ACC112 (cell line): ENCODE measurements at regions not wholly inside any gene's neighbourhood (a gene's known extent, or its start where the extent isn't known, plus 50 kb on each side); places are given as distances from the start of the nearest gene placed in this dataset.

Source experiments
- H2AFZ ChIP-seq: fragments of 200-600 bp; sonication (generic); one replicate; pipeline ENCODE4 v1.6.0; 2017; ENCODE audit warnings: antibody characterized with exemption, low read length; ENCODE audit not compliant: unreplicated experiment
- H3K27ac ChIP-seq: fragments of 200-600 bp; sonication (generic); 2 replicates; pipeline ENCODE4 v1.5.1; 2014; ENCODE audit warnings: low read depth, mild to moderate bottlenecking, antibody characterized with exemption, low read length, moderate library complexity
- H3K27me3 ChIP-seq: fragments of 200-600 bp; sonication (generic); 2 replicates; pipeline ENCODE4 v1.6.1; 2014; ENCODE audit warnings: mild to moderate bottlenecking, antibody characterized with exemption, low read length, moderate library complexity, mixed read lengths; ENCODE audit not compliant: insufficient read depth
- H3K36me3 ChIP-seq: fragments of 200-600 bp; sonication (generic); 2 replicates; pipeline ENCODE4 v1.6.1; 2016; ENCODE audit warnings: mild to moderate bottlenecking, antibody characterized with exemption, low read length, moderate library complexity, mixed read lengths; ENCODE audit not compliant: insufficient read depth
- H3K4me1 ChIP-seq: fragments of 200-600 bp; sonication (generic); one replicate; pipeline ENCODE4 v1.6.1; 2016; ENCODE audit warnings: low read length, mixed read lengths; ENCODE audit not compliant: insufficient read depth, unreplicated experiment, control insufficient read depth
- H3K4me3 ChIP-seq: fragments of 200-600 bp; sonication (generic); 2 replicates; pipeline ENCODE4 v1.5.1; 2014; ENCODE audit warnings: mild to moderate bottlenecking, low read depth, low read length
- H3K79me2 ChIP-seq: fragments of 200-600 bp; sonication (generic); one replicate; pipeline ENCODE4 v1.6.0; 2016; ENCODE audit warnings: low read length; ENCODE audit not compliant: control insufficient read depth, unreplicated experiment, insufficient read depth

DNA sequence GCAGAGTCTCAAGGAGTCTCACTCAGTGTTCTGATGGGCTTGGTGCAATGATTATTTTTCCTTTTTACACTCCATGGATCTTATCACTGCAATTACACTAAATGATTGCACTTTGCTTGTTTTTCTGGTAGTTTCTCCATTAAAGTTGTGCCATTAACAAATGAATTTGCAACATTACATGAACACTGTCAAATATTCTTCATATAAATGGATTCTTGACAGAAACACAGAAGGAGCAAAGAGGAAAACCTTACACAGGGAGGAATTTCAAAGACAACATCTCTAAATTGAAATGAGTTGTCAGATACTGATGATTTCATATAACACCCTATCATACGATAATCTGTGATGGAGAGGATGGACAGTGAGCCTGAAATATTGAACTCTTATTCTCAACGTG, 65.4 kb upstream of the CHST9 start:
- Histone ChIP-seq H3K4me1 (no peaks in the 10 kb centered on the region), H3K79me2 (no peaks in the 10 kb centered on the region), H3K36me3 (no peaks in the 10 kb centered on the region)

DNA sequence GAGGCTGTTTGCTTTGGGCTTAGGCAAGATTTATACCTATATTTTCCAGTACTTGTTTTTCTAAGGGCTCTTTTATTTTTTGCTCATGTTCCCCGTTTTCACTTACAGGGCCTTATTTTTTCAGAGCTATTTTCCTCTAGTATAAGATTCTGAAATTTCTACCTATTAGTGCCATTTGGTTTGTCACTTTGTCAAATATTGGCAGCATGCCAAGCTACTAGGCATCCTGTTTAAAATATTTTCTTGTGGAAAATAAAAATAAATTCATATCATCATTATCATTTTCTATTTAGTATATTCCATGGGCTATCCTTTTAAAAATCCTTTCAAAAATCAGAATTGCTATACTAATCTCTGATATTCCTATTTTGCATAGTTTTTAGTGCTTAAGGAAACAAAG, 64.8 kb upstream of the CHST9 start:
- H3K4me3 ChIP-seq: no peak overlapping the region
- no peaks in the 10 kb centered on the region for H3K36me3 ChIP-seq
- no peak overlapping the region for H3K27ac ChIP-seq
- H2AFZ ChIP-seq: no peak overlapping the region
- H3K79me2 ChIP-seq: no peaks in the 10 kb centered on the region
- no peaks in the 10 kb centered on the region for H3K4me1 ChIP-seq
- H3K27me3 ChIP-seq: no peaks in the 10 kb centered on the region

More for the DNA sequence above, 65.4 kb upstream of the CHST9 start:
- Histone ChIP-seq H3K4me3 (no peak overlapping the region), H3K27ac (no peak overlapping the region), H3K27me3 (no peaks in the 10 kb centered on the region), H2AFZ (no peak overlapping the region)

DNA sequence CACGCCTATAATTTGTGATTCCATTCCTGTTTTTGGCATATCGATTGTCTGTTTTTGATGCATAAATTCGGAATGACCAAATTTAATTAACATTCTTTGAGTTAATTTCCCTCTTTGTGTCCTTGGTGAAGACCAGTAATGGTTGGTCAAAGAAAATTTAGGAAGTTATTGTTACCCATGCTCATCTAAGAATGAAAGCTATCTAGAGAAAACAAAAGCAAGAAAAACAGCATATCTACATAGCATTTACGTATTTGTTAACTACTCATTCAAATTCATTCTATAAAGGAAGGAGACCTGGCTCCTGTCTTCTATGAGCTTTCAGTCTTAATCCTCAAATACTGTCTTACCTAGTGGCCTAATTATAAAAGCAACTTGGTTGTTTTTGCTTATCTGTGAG, 59.2 kb upstream of the CHST9 start:
- Histone ChIP-seq H3K79me2 (no peaks in the 10 kb centered on the region), H3K4me1 (no peaks in the 10 kb centered on the region), H3K4me3 (no peak overlapping the region), H2AFZ (no peak overlapping the region), H3K27ac (no peak overlapping the region), H3K27me3 (no peaks in the 10 kb centered on the region), H3K36me3 (no peaks in the 10 kb centered on the region)

GRCh38 chr18:27242392-27243047, 57.4 kb upstream of the CHST9 start:
- no peak overlapping the region for H2AFZ ChIP-seq
- no peaks in the 10 kb centered on the region for H3K79me2 ChIP-seq
- H3K36me3 ChIP-seq: no peaks in the 10 kb centered on the region
- H3K27me3 ChIP-seq: no peaks in the 10 kb centered on the region
- H3K27ac ChIP-seq: no peak overlapping the region
- H3K4me3 ChIP-seq: no peak overlapping the region
- no peaks in the 10 kb centered on the region for H3K4me1 ChIP-seq

DNA sequence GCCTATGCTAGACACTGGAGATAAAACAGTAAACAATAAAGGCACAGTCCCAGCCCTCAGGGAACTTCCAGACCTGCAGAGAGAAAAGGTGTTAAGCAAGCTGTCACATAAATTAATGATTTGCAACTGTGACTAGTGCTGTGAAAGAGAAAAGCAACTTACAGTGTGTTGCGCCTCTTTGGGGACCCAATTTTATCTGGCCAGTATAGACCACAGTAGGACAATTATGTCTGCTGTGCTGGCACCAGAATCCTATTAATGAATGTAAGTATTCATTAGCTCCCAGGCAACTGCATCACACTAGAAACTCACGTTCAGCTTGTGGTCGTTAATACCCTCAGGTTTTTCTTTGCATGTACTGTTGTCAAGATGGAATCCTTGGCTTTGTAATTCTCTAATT, 55.3 kb upstream of the CHST9 start:
- no peak overlapping the region for H3K27ac ChIP-seq
- no peaks in the 10 kb centered on the region for H3K4me1 ChIP-seq
- no peak overlapping the region for H2AFZ ChIP-seq
- no peaks in the 10 kb centered on the region for H3K36me3 ChIP-seq
- no peaks in the 10 kb centered on the region for H3K27me3 ChIP-seq
- H3K4me3 ChIP-seq: no peak overlapping the region
- no peaks in the 10 kb centered on the region for H3K79me2 ChIP-seq

GRCh38 chr18:27239669-27240068, 54.6 kb upstream of the CHST9 start:
- H3K4me3 ChIP-seq: no peak overlapping the region
- H3K36me3 ChIP-seq: no peaks in the 10 kb centered on the region
- no peaks in the 10 kb centered on the region for H3K79me2 ChIP-seq
- no peaks in the 10 kb centered on the region for H3K27me3 ChIP-seq
- no peak overlapping the region for H2AFZ ChIP-seq
- H3K27ac ChIP-seq: no peak overlapping the region
- no peaks in the 10 kb centered on the region for H3K4me1 ChIP-seq

- Histone ChIP-seq H3K4me3 (no peak overlapping the region), H3K79me2 (no peaks in the 10 kb centered on the region), H2AFZ (no peak overlapping the region), H3K4me1 (no peaks in the 10 kb centered on the region), H3K27me3 (no peaks in the 10 kb centered on the region), H3K27ac (no peak overlapping the region), H3K36me3 (no peaks in the 10 kb centered on the region)
These were observed 50.2 kb upstream of the CHST9 start for GRCh38 chr18:27235218-27235870.
